NCI-H2029 treated with DMSO at 0.1 percent for 48 hours (cell line): ENCODE measurements at regions not wholly inside any gene's neighbourhood (a gene's known extent, or its start where the extent isn't known, plus 50 kb on each side); places are given as distances from the start of the nearest gene placed in this dataset.
"Not testable (repeated sequence)": the region's sequence is repeated elsewhere in the genome, so short reads cannot be mapped to it uniquely, and the experiment has no call there.

Source experiments
- DNase-seq: peaks from one replicate; lab custom pipeline; 2025; lab: John Stamatoyannopoulos, UW

- DNase-seq = no peak
These were observed 176.9 kb upstream of the DEPDC1 start for GRCh38 chr1:68673771-68674170.

GRCh38 chr1:68675336-68675735, 178.5 kb upstream of the DEPDC1 start:
- no peak for DNase-seq

- no peak for DNase-seq
These were observed 180.9 kb upstream of the DEPDC1 start for GRCh38 chr1:68677684-68678351.

GRCh38 chr1:68696221-68696620, 199.3 kb upstream of the DEPDC1 start:
- no peak for DNase-seq

GRCh38 chr1:68703921-68704354, 207.1 kb upstream of the DEPDC1 start:
- no peak for DNase-seq

- no peak for DNase-seq
These were observed 208.0 kb upstream of the DEPDC1 start for GRCh38 chr1:68704800-68705443.

GRCh38 chr1:68705466-68705865, 208.6 kb upstream of the DEPDC1 start:
- DNase-seq = no peak

GRCh38 chr1:68706639-68707317, 209.9 kb upstream of the DEPDC1 start:
- DNase-seq = no peak

GRCh38 chr1:68717330-68717729, 220.4 kb upstream of the DEPDC1 start:
- no peak for DNase-seq

GRCh38 chr1:68720476-68720875, 223.6 kb upstream of the DEPDC1 start:
- no peak for DNase-seq

- no peak for DNase-seq
These were observed 226.9 kb upstream of the DEPDC1 start for GRCh38 chr1:68723791-68724190.

- DNase-seq = peak; percentile 30
These were observed 228.3 kb upstream of the DEPDC1 start for GRCh38 chr1:68725001-68725752.

- DNase-seq = not testable (repeated sequence)
These were observed 242.6 kb upstream of the DEPDC1 start for GRCh38 chr1:68739486-68739885.

GRCh38 chr1:68745011-68745410, 248.1 kb upstream of the DEPDC1 start:
- no peak for DNase-seq

GRCh38 chr1:68745451-68745850, 248.6 kb upstream of the DEPDC1 start:
- no peak for DNase-seq

- DNase-seq = no peak
These were observed 249.5 kb upstream of the DEPDC1 start for GRCh38 chr1:68746378-68746777.

- no peak for DNase-seq
These were observed 254.8 kb upstream of the DEPDC1 start for GRCh38 chr1:68751723-68752122.

GRCh38 chr1:68758666-68759209, 261.9 kb upstream of the DEPDC1 start:
- no peak for DNase-seq

GRCh38 chr1:68767941-68768340, 271.1 kb upstream of the DEPDC1 start:
- no peak for DNase-seq

GRCh38 chr1:68770817-68771216, 273.9 kb upstream of the DEPDC1 start:
- DNase-seq = no peak

GRCh38 chr1:68777851-68778250, 281.0 kb upstream of the DEPDC1 start:
- DNase-seq = no peak

- not testable (repeated sequence) for DNase-seq
These were observed 283.0 kb upstream of the DEPDC1 start for GRCh38 chr1:68779841-68780240.
